SK-N-MC (cell line): ENCODE measurements at regions not wholly inside any gene's neighbourhood (a gene's known extent, or its start where the extent isn't known, plus 50 kb on each side); places are given as distances from the start of the nearest gene placed in this dataset.

Experiments
- EZH2 ChIP-seq: fragments of 200-600 bp; sonication (generic); IDR thresholded peaks from one replicate; pipeline ENCODE4 v1.6.1; 2017; ENCODE audit warnings: antibody characterized with exemption
- FOXP2 ChIP-seq: optimal IDR thresholded peaks from 2 replicates; pipeline ENCODE3; 2011; ENCODE audit warnings: mild to moderate bottlenecking, moderate library complexity; ENCODE audit not compliant: insufficient read depth; ENCODE audit errors: extremely low read length, control extremely low read depth
- POLR2AphosphoS5 ChIP-seq: IDR thresholded peaks from 2 replicates; pipeline ENCODE4 v1.6.1; 2012; ENCODE audit warnings: mild to moderate bottlenecking, low read depth, low read length, borderline replicate concordance

- TF ChIP-seq EZH2 = no peak
- no peak for TF ChIP-seq POLR2AphosphoS5
- TF ChIP-seq FOXP2 = no peak
Observed at GRCh38 chr5:13246053-13246452, 698.4 kb downstream of the DNAH5 start.
